ENCODE measurements at regions not wholly inside any gene's neighbourhood (a gene's known extent, or its start where the extent isn't known, plus 50 kb on each side); places are given as distances from the start of the nearest gene placed in this dataset.
A peak's percentile ranks its signal among the peaks of the same experiment; 100 is the strongest.

DNA sequence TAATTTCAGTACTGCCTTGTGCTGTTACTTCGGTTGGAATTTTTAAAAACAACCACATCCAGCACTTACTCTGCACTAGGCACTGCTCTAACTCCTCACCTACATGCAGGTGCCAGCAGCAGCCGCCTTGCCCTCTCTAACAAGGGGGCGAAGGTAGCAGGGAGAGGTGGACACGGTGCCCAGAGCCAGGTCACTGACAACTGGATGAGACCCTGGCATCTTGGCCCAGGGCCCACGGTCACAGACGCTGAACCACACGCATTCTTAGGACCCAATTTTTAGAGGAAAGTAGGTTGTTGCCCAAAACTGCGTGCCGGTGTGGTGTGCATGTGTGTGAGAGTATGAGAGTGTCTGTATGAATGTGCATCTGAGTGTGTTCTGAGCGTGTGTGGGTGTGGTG lies 63.4 kb upstream of the GATA2 start:
- Histone ChIP-seq H3K4me3 (no peak overlapping the region), H3K36me3 (ENCODE audit: low read depth) (no peaks in the 10 kb centered on the region), H3K4me1 (ENCODE audit: low read depth) (no peaks in the 10 kb centered on the region), H3K9me3 (no peaks in the 10 kb centered on the region)
- DNase-seq (no peak), ATAC-seq (no peak)
- TF ChIP-seq, protein P1, sequence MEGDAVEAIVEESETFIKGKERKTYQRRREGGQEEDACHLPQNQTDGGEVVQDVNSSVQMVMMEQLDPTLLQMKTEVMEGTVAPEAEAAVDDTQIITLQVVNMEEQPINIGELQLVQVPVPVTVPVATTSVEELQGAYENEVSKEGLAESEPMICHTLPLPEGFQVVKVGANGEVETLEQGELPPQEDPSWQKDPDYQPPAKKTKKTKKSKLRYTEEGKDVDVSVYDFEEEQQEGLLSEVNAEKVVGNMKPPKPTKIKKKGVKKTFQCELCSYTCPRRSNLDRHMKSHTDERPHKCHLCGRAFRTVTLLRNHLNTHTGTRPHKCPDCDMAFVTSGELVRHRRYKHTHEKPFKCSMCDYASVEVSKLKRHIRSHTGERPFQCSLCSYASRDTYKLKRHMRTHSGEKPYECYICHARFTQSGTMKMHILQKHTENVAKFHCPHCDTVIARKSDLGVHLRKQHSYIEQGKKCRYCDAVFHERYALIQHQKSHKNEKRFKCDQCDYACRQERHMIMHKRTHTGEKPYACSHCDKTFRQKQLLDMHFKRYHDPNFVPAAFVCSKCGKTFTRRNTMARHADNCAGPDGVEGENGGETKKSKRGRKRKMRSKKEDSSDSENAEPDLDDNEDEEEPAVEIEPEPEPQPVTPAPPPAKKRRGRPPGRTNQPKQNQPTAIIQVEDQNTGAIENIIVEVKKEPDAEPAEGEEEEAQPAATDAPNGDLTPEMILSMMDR (IDR thresholded peaks at IDR 0.05) = no peak
- intact Hi-C loops (cut with DNase I, micrococcal nuclease) = no loop called here

DNA sequence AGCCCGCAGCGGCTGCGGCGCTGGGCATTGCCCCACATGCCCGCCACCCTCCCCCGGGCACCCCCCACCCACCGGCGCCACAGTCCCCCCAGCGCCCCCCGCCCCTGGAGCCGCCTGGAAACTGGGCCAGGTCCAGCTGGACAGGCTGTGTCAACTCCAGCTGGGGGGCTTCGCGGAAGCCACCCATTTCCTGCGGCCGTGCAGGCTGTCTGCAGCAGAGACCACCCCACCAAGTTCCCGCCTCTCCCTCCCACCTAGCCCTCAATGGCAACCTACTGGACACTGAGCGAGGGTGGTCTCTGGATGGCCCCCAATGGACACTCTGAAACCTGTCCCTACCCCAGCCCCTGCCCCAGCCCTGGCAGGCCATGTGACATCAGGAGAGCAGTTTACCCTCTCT lies 62.8 kb upstream of the GATA2 start:
- no peak overlapping the region for H3K4me3 ChIP-seq
- no peaks in the 10 kb centered on the region for H3K9me3 ChIP-seq
- no peaks in the 10 kb centered on the region for H3K36me3 ChIP-seq (ENCODE audit: low read depth)
- ATAC-seq (no peak), DNase-seq (no peak)
- H3K4me1 ChIP-seq (ENCODE audit: low read depth) = no peaks in the 10 kb centered on the region
- intact Hi-C loops (cut with DNase I, micrococcal nuclease) = no loop called here
- TF ChIP-seq, protein P1 (IDR thresholded peaks at IDR 0.05) = no peak

DNA sequence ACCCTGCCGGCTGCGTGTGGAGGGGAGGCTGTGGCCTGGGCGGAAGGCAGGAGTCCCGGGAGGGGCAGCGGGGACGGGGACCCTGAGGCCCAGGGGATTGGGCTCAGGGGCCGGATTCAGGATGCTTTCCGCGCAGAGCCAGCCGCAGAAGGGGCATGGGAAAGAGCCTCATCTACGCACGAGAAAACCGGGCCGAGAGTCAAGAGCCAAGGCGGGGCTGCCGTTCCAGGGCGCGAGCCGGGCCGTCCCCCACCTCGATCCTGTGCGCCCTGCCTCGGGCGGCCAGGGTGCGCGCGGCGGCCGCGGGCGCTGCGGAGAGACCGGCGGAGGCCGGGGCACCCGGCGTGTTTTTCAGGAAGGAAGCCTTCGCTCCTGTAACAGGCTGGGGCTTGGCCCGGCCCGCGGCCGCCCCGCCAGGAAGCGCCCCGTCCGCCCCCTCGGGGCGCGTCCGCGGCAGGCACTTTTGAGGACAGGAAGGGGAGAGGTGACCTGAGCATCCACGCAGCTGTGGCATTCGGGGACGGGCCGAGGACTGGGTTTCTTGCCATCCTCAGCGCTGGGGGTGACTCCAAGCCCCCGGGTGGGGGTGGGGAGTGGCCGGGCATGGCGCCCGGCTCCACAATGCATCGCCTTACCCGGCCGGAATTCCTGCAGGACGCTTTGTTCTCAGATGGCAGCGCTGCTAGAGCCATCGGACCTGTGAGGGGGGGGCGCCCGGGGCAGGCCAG lies 62.3 kb upstream of the GATA2 start:
- no peak overlapping the region for H3K4me3 ChIP-seq
- H3K4me1 ChIP-seq (ENCODE audit: low read depth) = no peaks in the 10 kb centered on the region
- no peaks in the 10 kb centered on the region for H3K36me3 ChIP-seq (ENCODE audit: low read depth)
- ATAC-seq (peak; percentile 31), DNase-seq (no peak)
- TF ChIP-seq, protein P1 (IDR thresholded peaks at IDR 0.05) = no peak
- intact Hi-C loops (cut with DNase I, micrococcal nuclease) = no loop called here
- no peaks in the 10 kb centered on the region for H3K9me3 ChIP-seq

DNA sequence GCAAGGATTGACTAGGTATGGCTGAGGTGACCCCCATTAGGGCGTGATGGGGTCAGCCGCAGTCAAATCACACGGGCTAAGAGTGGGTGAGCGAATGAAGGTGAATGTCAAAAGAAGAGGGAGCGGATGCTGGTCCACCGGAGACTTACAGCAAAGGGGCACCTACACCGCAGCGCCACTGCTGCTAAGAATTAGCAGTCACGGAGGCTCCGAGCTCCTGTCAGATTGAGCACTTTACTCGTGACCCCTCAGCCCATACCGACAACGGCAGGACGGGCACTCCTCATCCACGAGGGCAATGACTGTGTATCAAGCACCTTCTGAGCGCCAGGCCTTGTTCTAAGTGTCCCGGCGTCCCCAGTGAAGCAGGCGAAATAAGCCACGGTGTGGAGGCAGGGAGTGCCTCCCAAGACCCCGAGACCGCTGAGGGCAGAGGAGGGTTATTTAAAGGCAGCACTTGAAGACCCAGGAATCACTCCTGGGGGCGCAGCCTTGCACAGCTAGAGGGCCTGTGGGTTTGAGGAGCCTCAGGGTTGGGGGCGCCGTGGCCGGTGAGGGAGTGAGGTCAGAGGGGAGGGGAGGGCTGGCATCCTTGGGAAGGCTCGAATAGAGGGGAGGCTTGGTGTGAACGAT lies 61.6 kb upstream of the GATA2 start:
- TF ChIP-seq, protein P1 (IDR thresholded peaks at IDR 0.05) = no peak

DNA sequence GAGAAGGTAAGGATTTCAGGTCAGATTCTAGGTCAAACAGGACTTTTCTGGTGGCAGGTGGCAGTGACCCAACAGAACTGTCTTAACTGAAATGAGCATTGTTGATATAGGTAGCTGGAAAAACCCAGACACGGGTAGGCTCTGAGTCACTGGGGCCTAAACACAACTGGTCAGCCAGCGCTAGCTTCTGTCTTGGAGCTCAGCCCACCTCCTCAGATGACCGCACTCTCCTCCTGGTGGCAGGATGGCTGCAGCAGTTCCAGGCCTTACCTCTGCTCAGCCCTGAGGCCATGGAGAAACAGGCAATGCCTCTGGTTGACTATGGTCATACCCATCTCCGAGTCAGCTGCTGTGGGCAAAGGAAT lies 61.1 kb upstream of the GATA2 start:
- intact Hi-C loops (cut with DNase I, micrococcal nuclease) = no loop called here
- TF ChIP-seq, protein P1 (IDR thresholded peaks at IDR 0.05) = no peak
- H3K9me3 ChIP-seq = no peaks in the 10 kb centered on the region
- H3K4me3 ChIP-seq = no peak overlapping the region
- DNase-seq (no peak), ATAC-seq (no peak)
- no peaks in the 10 kb centered on the region for H3K4me1 ChIP-seq (ENCODE audit: low read depth)
- H3K36me3 ChIP-seq (ENCODE audit: low read depth) = no peaks in the 10 kb centered on the region

More for the DNA sequence above, 61.6 kb upstream of the GATA2 start:
- Histone ChIP-seq H3K9me3 (no peaks in the 10 kb centered on the region), H3K36me3 (ENCODE audit: low read depth) (no peaks in the 10 kb centered on the region), H3K4me1 (ENCODE audit: low read depth) (no peaks in the 10 kb centered on the region), H3K4me3 (no peak overlapping the region)
- no peak for DNase-seq
- intact Hi-C loops (cut with DNase I, micrococcal nuclease) = no loop called here
- ATAC-seq = no peak

Measured in mucosa of descending colon (tissue), 3 donors.